Duodenal mucosa (tissue), 2 donors: ENCODE measurements at regions not wholly inside any gene's neighbourhood (a gene's known extent, or its start where the extent isn't known, plus 50 kb on each side); places are given as distances from the start of the nearest gene placed in this dataset.
"Not testable (repeated sequence)": the region's sequence is repeated elsewhere in the genome, so short reads cannot be mapped to it uniquely, and the experiment has no call there.

Source experiments
- H3K27ac ChIP-seq: one replicate; pipeline ENCODE4 v1.7.0; 2013; ENCODE audit warnings: low read depth, low read length
- H3K27me3 ChIP-seq, 2 donors: one replicate each; pipeline ENCODE4 v1.7.0; 2013; ENCODE audit warnings: low read length in 2 of 2, control low read depth in 1 of 2; ENCODE audit not compliant: insufficient read depth in 2 of 2, control insufficient read depth in 1 of 2
- H3K36me3 ChIP-seq, 2 donors: one replicate each; pipeline ENCODE4 v1.7.0; 2013; ENCODE audit warnings: low read length in 2 of 2, control low read depth in 1 of 2; ENCODE audit not compliant: insufficient read depth in 2 of 2, control insufficient read depth in 1 of 2
- H3K4me1 ChIP-seq, 2 donors: one replicate each; pipeline ENCODE4 v1.7.0; 2013; ENCODE audit warnings: low read length in 2 of 2, control low read depth in 1 of 2; ENCODE audit not compliant: insufficient read depth in 2 of 2, control insufficient read depth in 1 of 2
- H3K4me3 ChIP-seq, 2 donors: one replicate each; pipeline ENCODE4 v1.7.0; 2013; ENCODE audit warnings: low read length in 2 of 2, low read depth in 1 of 2
- H3K9ac ChIP-seq, 2 donors: one replicate each; pipeline ENCODE4 v1.7.0; 2013; ENCODE audit warnings: low read length in 2 of 2, low read depth in 1 of 2
- H3K9me3 ChIP-seq, 2 donors: one replicate each; pipeline ENCODE4 v1.7.0; 2013; ENCODE audit warnings: low read length in 2 of 2, control low read depth in 1 of 2; ENCODE audit not compliant: control insufficient read depth in 1 of 2

- not testable (repeated sequence) for H3K4me1 ChIP-seq, H3K27me3 ChIP-seq, H3K36me3 ChIP-seq, H3K9me3 ChIP-seq, H3K9ac ChIP-seq, H3K27ac ChIP-seq, H3K4me3 ChIP-seq
Observed at GRCh38 chr6:80981226-80981625, 771.3 kb downstream of the TENT5A start.

GRCh38 chr6:80976336-80976735, 776.1 kb downstream of the TENT5A start:
- no peak overlapping the region for H3K4me3 ChIP-seq
- no peaks in the 10 kb centered on the region for H3K27me3 ChIP-seq
- no peaks in the 10 kb centered on the region for H3K36me3 ChIP-seq
- peaks cover 0 to 3% of the 10 kb centered on the region in 2 donors for H3K9me3 ChIP-seq
- no peaks in the 10 kb centered on the region for H3K4me1 ChIP-seq
- no peak overlapping the region for H3K9ac ChIP-seq
- H3K27ac ChIP-seq: no peak overlapping the region

- no peaks in the 10 kb centered on the region for H3K9me3 ChIP-seq
- no peaks in the 10 kb centered on the region for H3K36me3 ChIP-seq
- no peak overlapping the region for H3K4me3 ChIP-seq
- no peaks in the 10 kb centered on the region for H3K27me3 ChIP-seq
- no peak overlapping the region for H3K9ac ChIP-seq
- H3K4me1 ChIP-seq: no peaks in the 10 kb centered on the region
- H3K27ac ChIP-seq: no peak overlapping the region
Observed at GRCh38 chr6:80974579-80974978, 777.9 kb downstream of the TENT5A start.

- Histone ChIP-seq H3K9ac (no peak overlapping the region), H3K4me1 (no peaks in the 10 kb centered on the region), H3K27me3 (no peaks in the 10 kb centered on the region), H3K9me3 (no peaks in the 10 kb centered on the region), H3K4me3 (no peak overlapping the region), H3K27ac (no peak overlapping the region), H3K36me3 (no peaks in the 10 kb centered on the region)
Observed at GRCh38 chr6:80969439-80969838, 783.0 kb downstream of the TENT5A start.

GRCh38 chr6:80967609-80968008, 784.9 kb downstream of the TENT5A start:
- Histone ChIP-seq H3K27ac (no peak overlapping the region), H3K4me3 (no peak overlapping the region), H3K4me1 (no peaks in the 10 kb centered on the region), H3K9me3 (no peaks in the 10 kb centered on the region), H3K9ac (no peak overlapping the region), H3K27me3 (no peaks in the 10 kb centered on the region), H3K36me3 (no peaks in the 10 kb centered on the region)

- Histone ChIP-seq H3K9ac (no peak overlapping the region), H3K9me3 (no peaks in the 10 kb centered on the region), H3K4me3 (no peak overlapping the region), H3K36me3 (no peaks in the 10 kb centered on the region), H3K4me1 (no peaks in the 10 kb centered on the region), H3K27me3 (no peaks in the 10 kb centered on the region), H3K27ac (no peak overlapping the region)
Observed at GRCh38 chr6:80962382-80962781, 790.1 kb downstream of the TENT5A start.

- Histone ChIP-seq H3K36me3 (no peaks in the 10 kb centered on the region), H3K9ac (no peak overlapping the region), H3K4me3 (no peak overlapping the region), H3K27me3 (no peaks in the 10 kb centered on the region), H3K27ac (no peak overlapping the region), H3K9me3 (no peaks in the 10 kb centered on the region), H3K4me1 (no peaks in the 10 kb centered on the region)
Observed at GRCh38 chr6:80961166-80961565, 791.3 kb downstream of the TENT5A start.

- Histone ChIP-seq H3K27ac (no peak overlapping the region), H3K36me3 (no peaks in the 10 kb centered on the region), H3K4me3 (no peak overlapping the region), H3K27me3 (no peaks in the 10 kb centered on the region), H3K9ac (no peak overlapping the region), H3K4me1 (no peaks in the 10 kb centered on the region), H3K9me3 (no peaks in the 10 kb centered on the region)
Observed at GRCh38 chr6:80959034-80959433, 793.4 kb downstream of the TENT5A start.

GRCh38 chr6:80956898-80957297, 795.6 kb downstream of the TENT5A start:
- no peaks in the 10 kb centered on the region for H3K27me3 ChIP-seq
- no peaks in the 10 kb centered on the region for H3K9me3 ChIP-seq
- H3K4me1 ChIP-seq: no peaks in the 10 kb centered on the region
- H3K4me3 ChIP-seq: no peak overlapping the region
- H3K36me3 ChIP-seq: no peaks in the 10 kb centered on the region
- H3K27ac ChIP-seq: no peak overlapping the region
- no peak overlapping the region for H3K9ac ChIP-seq

GRCh38 chr6:80952479-80952878, 800.0 kb downstream of the TENT5A start:
- not testable (repeated sequence) for H3K4me3 ChIP-seq, H3K9ac ChIP-seq, H3K4me1 ChIP-seq, H3K27ac ChIP-seq, H3K36me3 ChIP-seq, H3K9me3 ChIP-seq, H3K27me3 ChIP-seq

- H3K4me1 ChIP-seq: no peaks in the 10 kb centered on the region
- H3K27me3 ChIP-seq: no peaks in the 10 kb centered on the region
- H3K4me3 ChIP-seq: no peak overlapping the region
- no peaks in the 10 kb centered on the region for H3K36me3 ChIP-seq
- no peaks in the 10 kb centered on the region for H3K9me3 ChIP-seq
- no peak overlapping the region for H3K9ac ChIP-seq
- H3K27ac ChIP-seq: no peak overlapping the region
Observed at GRCh38 chr6:80946402-80946801, 806.1 kb downstream of the TENT5A start.
